K562 (cell line): ENCODE measurements at regions not wholly inside any gene's neighbourhood (a gene's known extent, or its start where the extent isn't known, plus 50 kb on each side); places are given as distances from the start of the nearest gene placed in this dataset.

Experiments
- ATAC-seq: fragments of 200-7000 bp; cut with Tn5 transposase; 3 replicates; pipeline ENCODE4 v1.9.1; 2020; ENCODE audit warnings: moderate library complexity
- BruUV-seq: library from RNA; stranded (reverse); fragments of 400-500 nt; replicated peaks from 2 replicates; lab custom pipeline; 2021; lab: Mats Ljungman, UMichigan
- CTCF ChIA-PET: fragments of 300-600 bp; formaldehyde crosslinking; extraction: SDS; loops from one replicate; lab custom pipeline; 2021; ENCODE audit warnings: low intra/inter-chr PET ratio; lab: Yijun Ruan, JAX
- POLR2A ChIA-PET: fragments of 300-600, 350-650 bp; sonication (Branson Sonifier 250); formaldehyde crosslinking; extraction: SDS; loops from one replicate; lab custom pipeline; 2021; ENCODE audit warnings: antibody characterized with exemption, inconsistent platforms; lab: Yijun Ruan, JAX
- DNase-seq, 4 experiments: peaks; one replicate each; pipeline versions ENCODE4 v3.0.0 to v3.0.0-alpha.2; 2011 to 2018; ENCODE audit warnings: low spot score in 3 of 4, mixed read lengths in 3 of 4; ENCODE audit errors: extremely low read depth in 1 of 4
- FAIRE-seq: peaks from 2 replicates; lab custom pipeline; 2011; peaks lifted over from hg19 to GRCh38; lab: Jason Lieb, UNC
- H2AFZ ChIP-seq: 2 replicates; pipeline ENCODE4 v1.6.0; 2011; ENCODE audit warnings: low read depth, low read length, control low read depth, inconsistent platforms
- H3K27ac ChIP-seq: fragments of 200-600 bp; 3 replicates; pipeline ENCODE4 v1.8.0; 2011; ENCODE audit warnings: low read depth, mild to moderate bottlenecking, control low read depth, inconsistent platforms, low read length, moderate library complexity, mixed read lengths; ENCODE audit errors: extremely low read depth
- H3K27me3 ChIP-seq, 2 experiments: fragments of 300-600 bp in 1 of 2; 2 replicates in 1 of 2; 3 replicates in 1 of 2; pipeline versions ENCODE4 v1.6.0 to v1.8.0; 2011; ENCODE audit warnings: inconsistent platforms in 2 of 2, low read length in 2 of 2, mild to moderate bottlenecking in 1 of 2, mixed read lengths in 1 of 2, moderate library complexity in 1 of 2; ENCODE audit not compliant: control insufficient read depth in 2 of 2, insufficient read depth in 2 of 2
- H3K36me3 ChIP-seq: fragments of 300-600 bp; 3 replicates; pipeline ENCODE4 v1.8.0; 2011; ENCODE audit warnings: mild to moderate bottlenecking, low read length, inconsistent platforms; ENCODE audit not compliant: control insufficient read depth, insufficient read depth
- H3K4me1 ChIP-seq, 2 experiments: fragments of 200-600 bp in 1 of 2; replicated peaks in 1 of 2; 2 replicates in 1 of 2; 3 replicates in 1 of 2; pipeline versions ENCODE4 v1.5.1 to v1.8.0; 2011; ENCODE audit warnings: inconsistent platforms in 2 of 2, low read length in 2 of 2, mild to moderate bottlenecking in 1 of 2, mixed read lengths in 1 of 2, moderate library complexity in 1 of 2; ENCODE audit not compliant: control insufficient read depth in 2 of 2, insufficient read depth in 2 of 2
- H3K4me2 ChIP-seq: 2 replicates; pipeline ENCODE4 v1.6.1; 2011; ENCODE audit warnings: low read length, control low read depth, inconsistent platforms, mixed read lengths; ENCODE audit not compliant: insufficient read depth
- H3K4me3 ChIP-seq: fragments of 200-600 bp; sonication (generic), shearing (Covaris generic); 2 replicates; pipeline ENCODE4 v1.5.1; 2016; ENCODE audit warnings: control low read depth, inconsistent platforms
- H3K79me2 ChIP-seq: fragments of 200-600 bp; 3 replicates; pipeline ENCODE4 v1.8.0; 2011; ENCODE audit warnings: low read length, inconsistent platforms; ENCODE audit not compliant: control insufficient read depth, insufficient read depth
- H3K9ac ChIP-seq, 2 experiments: 2 replicates each; pipeline versions ENCODE4 v1.6.0 to v1.6.1; 2011; ENCODE audit warnings: low read depth in 2 of 2, low read length in 2 of 2, control low read depth in 1 of 2, inconsistent platforms in 1 of 2, mild to moderate bottlenecking in 1 of 2, mixed read lengths in 1 of 2; ENCODE audit not compliant: insufficient read depth in 1 of 2
- H3K9me1 ChIP-seq: one replicate; pipeline ENCODE4 v1.6.0; 2011; ENCODE audit warnings: inconsistent platforms, mild to moderate bottlenecking, low read length, moderate library complexity; ENCODE audit not compliant: control insufficient read depth, insufficient read depth
- H3K9me3 ChIP-seq: replicated peaks from 2 replicates; pipeline ENCODE4 v1.5.1; 2011; ENCODE audit warnings: low read depth, low read length, inconsistent platforms; ENCODE audit not compliant: control insufficient read depth, insufficient read depth
- H4K20me1 ChIP-seq: replicated peaks from 2 replicates; pipeline ENCODE4 v1.6.1; 2011; ENCODE audit warnings: low read length, inconsistent platforms, mixed read lengths; ENCODE audit not compliant: control insufficient read depth, insufficient read depth
- BCL6 ChIP-seq: fragments of 250-450 bp; sonication (Bioruptor Pico); IDR thresholded peaks from 2 replicates; pipeline ENCODE4 v1.4.0; 2020
- CEBPB ChIP-seq: fragments of 450-650 bp; IDR thresholded peaks from 2 replicates; pipeline ENCODE4 v1.6.1; 2016; ENCODE audit warnings: missing genetic modification characterization, missing compliant biosample characterization
- FOXA3 ChIP-seq, 2 experiments: fragments of 450-650 bp in 1 of 2; sonication (generic) in 1 of 2; formaldehyde crosslinking; IDR thresholded peaks in 1 of 2; conservative IDR thresholded peaks in 1 of 2; 2 replicates each; pipeline versions ENCODE4 v1.4.0 to v1.8.0; 2020 to 2022; ENCODE audit warnings: mild to moderate bottlenecking in 2 of 2, missing genetic modification reagents in 1 of 2
- FOXK2 ChIP-seq, 2 experiments: fragments of 450-650 bp; IDR thresholded peaks in 1 of 2; conservative IDR thresholded peaks in 1 of 2; 2 replicates each; pipeline ENCODE4 v1.6.1; 2016; ENCODE audit warnings: low read depth in 2 of 2, mild to moderate bottlenecking in 1 of 2
- GATAD2B ChIP-seq: fragments of 450-650 bp; IDR thresholded peaks from 2 replicates; pipeline ENCODE4 v1.6.1; 2017; ENCODE audit warnings: mild to moderate bottlenecking, borderline replicate concordance
- KDM4B ChIP-seq, 2 experiments: fragments of 450-650 bp in 1 of 2; sonication (generic) in 1 of 2; IDR thresholded peaks; 2 replicates each; pipeline ENCODE4 v1.6.1; 2016 to 2017; ENCODE audit warnings: borderline replicate concordance in 2 of 2, antibody characterized with exemption in 1 of 2, low read depth in 1 of 2, mild to moderate bottlenecking in 1 of 2
- RBM15 ChIP-seq: fragments of 200-400 bp; formaldehyde crosslinking; IDR thresholded peaks from 2 replicates; pipeline ENCODE4 v1.6.1; 2018; ENCODE audit warnings: mild to moderate bottlenecking, low read length, moderate library complexity; ENCODE audit not compliant: insufficient read depth
- RBM17 ChIP-seq: fragments of 200-400 bp; formaldehyde crosslinking; IDR thresholded peaks from 2 replicates; pipeline ENCODE4 v1.6.1; 2017; ENCODE audit warnings: low read depth, mild to moderate bottlenecking, low read length, borderline replicate concordance
- TBL1XR1 ChIP-seq, 2 experiments: IDR thresholded peaks; 2 replicates each; pipeline ENCODE4 v1.6.1; 2012; ENCODE audit warnings: improper control_type of control experiment in 2 of 2, low read length in 2 of 2, mild to moderate bottlenecking in 1 of 2
- ZNF282 ChIP-seq: sonication (generic); formaldehyde crosslinking; IDR thresholded peaks from 2 replicates; pipeline ENCODE4 v1.8.1; 2023; ENCODE audit warnings: missing genetic modification reagents
- ZNF408 ChIP-seq: fragments of 250-450 bp; sonication (Bioruptor Pico); IDR thresholded peaks from 2 replicates; pipeline ENCODE4 v1.4.0; 2020; ENCODE audit warnings: low read depth, mild to moderate bottlenecking, moderate library complexity
- ZNF699 ChIP-seq: fragments of 250-450 bp; sonication (Bioruptor Pico); IDR thresholded peaks from 2 replicates; pipeline ENCODE4 v1.8.0; 2021; ENCODE audit warnings: mild to moderate bottlenecking, moderate library complexity; ENCODE audit not compliant: insufficient replicate concordance
- WGBS: fragments of 100-300 bp; shearing (Covaris generic); methylation state at CpG from one replicate; pipeline ENCODE4 v1.1.6; 2016; ENCODE audit warnings: low coverage, mixed read lengths; ENCODE audit not compliant: insufficient coverage; ENCODE audit errors: missing lambda C conversion rate; 5-methylcytosine and 5-hydroxymethylcytosine counted together
- in situ Hi-C: fragments of 300-500 bp; cut with MboI; formaldehyde crosslinking; loops from 4 replicates; pipeline ENCODE4 v1.15.0; 2018; ENCODE audit warnings: inconsistent platforms, mixed read lengths
- intact Hi-C: fragments of 100-400 bp; cut with micrococcal nuclease; formaldehyde crosslinking; loops from 2 replicates; pipeline ENCODE4 v1.14.2; 2022
- TF ChIP-seq, protein P1 (sequence below): sonication (generic); formaldehyde crosslinking; IDR thresholded peaks from 2 replicates; pipeline ENCODE4 v1.8.0; 2022; ENCODE audit warnings: missing genetic modification reagents, mild to moderate bottlenecking, borderline replicate concordance
- TF ChIP-seq, protein P2 (sequence below): fragments of 250-450 bp; sonication (Bioruptor Pico); IDR thresholded peaks from 2 replicates; pipeline ENCODE4 v1.8.0; 2021; ENCODE audit warnings: borderline replicate concordance, mild to moderate bottlenecking, moderate library complexity; ENCODE audit not compliant: poor library complexity, severe bottlenecking
- TF ChIP-seq, protein P3 (sequence below): sonication (generic); formaldehyde crosslinking; IDR thresholded peaks from 2 replicates; pipeline ENCODE4 v1.8.1; 2023; ENCODE audit warnings: mild to moderate bottlenecking, missing genetic modification reagents

DNA sequence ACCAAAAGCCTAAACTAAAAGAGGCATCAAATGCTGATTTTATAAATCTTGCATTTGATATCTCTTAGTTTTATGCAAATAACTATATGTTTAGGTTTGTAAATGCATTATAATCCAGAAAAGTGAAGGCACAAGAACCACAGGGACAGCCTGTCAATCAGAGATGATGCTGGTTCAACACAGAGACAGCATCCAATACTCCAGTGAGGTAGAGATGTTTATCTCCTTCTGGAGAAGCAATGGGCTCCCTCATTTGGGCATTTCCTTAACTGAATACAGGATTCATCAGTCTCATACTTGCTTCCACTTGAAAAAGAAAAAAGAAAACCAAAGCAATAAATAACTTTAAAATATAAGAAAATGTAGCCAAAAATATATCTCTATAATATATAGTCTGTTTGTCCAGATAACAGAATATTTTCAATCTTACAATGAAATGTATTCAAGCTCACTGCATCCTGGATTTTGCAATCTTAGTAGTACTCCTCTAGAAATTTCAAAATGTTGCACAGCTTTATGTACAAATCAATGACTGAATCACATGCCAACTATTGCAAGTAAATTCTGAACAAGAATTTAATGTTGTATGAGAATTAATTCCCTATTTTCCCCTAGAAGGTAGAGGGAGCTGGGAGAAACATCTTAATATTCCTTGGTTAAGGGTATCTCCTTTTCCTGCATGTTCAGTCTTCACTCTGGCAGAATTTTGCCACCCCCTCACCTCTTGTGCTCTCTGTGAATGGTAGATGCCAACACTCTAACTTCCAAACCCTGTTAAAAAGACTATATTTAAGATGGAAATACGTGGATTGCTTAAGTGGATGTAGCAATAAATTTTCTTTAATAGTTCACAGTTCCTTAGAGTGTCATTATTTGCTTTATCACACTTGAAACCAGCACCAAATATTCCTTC, 191.1 kb upstream of the GAS1 start:
- no TSS peak for BruUV-seq
- in situ Hi-C loops, result no loop called here

More for the DNA sequence above, 191.1 kb upstream of the GAS1 start:
- Histone ChIP-seq H3K4me2 (no peak overlapping the region), H3K36me3 (no peaks in the 10 kb centered on the region), H3K79me2 (no peaks in the 10 kb centered on the region), H3K27me3 (peaks cover 2 to 7% of the 10 kb centered on the region in 2 experiments; a peak in 3 of 5 replicates), H3K9me3 (no peaks in the 10 kb centered on the region), H4K20me1 (no peaks in the 10 kb centered on the region), H3K4me1 (no peaks in the 10 kb centered on the region), H3K9ac (no peak overlapping the region), H3K9me1 (no peaks in the 10 kb centered on the region), H3K4me3 (no peak overlapping the region), H3K27ac (no peak overlapping the region), H2AFZ (no peak overlapping the region)
- no peak for DNase-seq
- no peak for FAIRE-seq
- TF ChIP-seq BCL6, result no peak
- no peak for TF ChIP-seq TBL1XR1 (IDR thresholded peaks at IDR 0.05; ENCODE audit: low read length in 2 of 2)
- TF ChIP-seq CEBPB (tag), result no peak
- no peak for TF ChIP-seq ZNF699 (CRISPR knock-in tag)
- TF ChIP-seq, protein P1, sequence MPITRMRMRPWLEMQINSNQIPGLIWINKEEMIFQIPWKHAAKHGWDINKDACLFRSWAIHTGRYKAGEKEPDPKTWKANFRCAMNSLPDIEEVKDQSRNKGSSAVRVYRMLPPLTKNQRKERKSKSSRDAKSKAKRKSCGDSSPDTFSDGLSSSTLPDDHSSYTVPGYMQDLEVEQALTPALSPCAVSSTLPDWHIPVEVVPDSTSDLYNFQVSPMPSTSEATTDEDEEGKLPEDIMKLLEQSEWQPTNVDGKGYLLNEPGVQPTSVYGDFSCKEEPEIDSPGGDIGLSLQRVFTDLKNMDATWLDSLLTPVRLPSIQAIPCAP (CRISPR knock-in tag), result no peak
- no peak for TF ChIP-seq ZNF282 (CRISPR knock-in tag)
- no peak for TF ChIP-seq KDM4B (IDR thresholded peaks at IDR 0.05; ENCODE audit: borderline replicate concordance in 2 of 2, low read depth in 1 of 2)
- TF ChIP-seq FOXA3 (CRISPR knock-in tag; conservative IDR thresholded peaks at IDR 0.05 in 1 of 2, IDR thresholded peaks at IDR 0.05 in 1 of 2), result no peak
- no peak for TF ChIP-seq RBM15
- no peak for TF ChIP-seq FOXK2 (conservative IDR thresholded peaks at IDR 0.05 in 1 of 2, IDR thresholded peaks at IDR 0.05 in 1 of 2; ENCODE audit: low read depth in 2 of 2)
- no peak for TF ChIP-seq GATAD2B
- TF ChIP-seq, protein P2, sequence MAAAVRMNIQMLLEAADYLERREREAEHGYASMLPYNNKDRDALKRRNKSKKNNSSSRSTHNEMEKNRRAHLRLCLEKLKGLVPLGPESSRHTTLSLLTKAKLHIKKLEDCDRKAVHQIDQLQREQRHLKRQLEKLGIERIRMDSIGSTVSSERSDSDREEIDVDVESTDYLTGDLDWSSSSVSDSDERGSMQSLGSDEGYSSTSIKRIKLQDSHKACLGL (CRISPR knock-in tag), result no peak
- no peak for TF ChIP-seq ZNF408 (CRISPR knock-in tag)
- TF ChIP-seq, protein P3, sequence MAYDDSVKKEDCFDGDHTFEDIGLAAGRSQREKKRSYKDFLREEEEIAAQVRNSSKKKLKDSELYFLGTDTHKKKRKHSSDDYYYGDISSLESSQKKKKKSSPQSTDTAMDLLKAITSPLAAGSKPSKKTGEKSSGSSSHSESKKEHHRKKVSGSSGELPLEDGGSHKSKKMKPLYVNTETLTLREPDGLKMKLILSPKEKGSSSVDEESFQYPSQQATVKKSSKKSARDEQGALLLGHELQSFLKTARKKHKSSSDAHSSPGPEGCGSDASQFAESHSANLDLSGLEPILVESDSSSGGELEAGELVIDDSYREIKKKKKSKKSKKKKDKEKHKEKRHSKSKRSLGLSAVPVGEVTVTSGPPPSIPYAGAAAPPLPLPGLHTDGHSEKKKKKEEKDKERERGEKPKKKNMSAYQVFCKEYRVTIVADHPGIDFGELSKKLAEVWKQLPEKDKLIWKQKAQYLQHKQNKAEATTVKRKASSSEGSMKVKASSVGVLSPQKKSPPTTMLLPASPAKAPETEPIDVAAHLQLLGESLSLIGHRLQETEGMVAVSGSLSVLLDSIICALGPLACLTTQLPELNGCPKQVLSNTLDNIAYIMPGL (CRISPR knock-in tag), result no peak
- TF ChIP-seq RBM17, result no peak
- WGBS, result 0% methylated on average over 1 of the region's 1 CpG
- intact Hi-C loops, result no loop called here
- ATAC-seq, result no peak
- CTCF ChIA-PET, result no interaction called here
- POLR2A ChIA-PET, result no interaction called here
